ENCODE measurements at regions not wholly inside any gene's neighbourhood (a gene's known extent, or its start where the extent isn't known, plus 50 kb on each side); places are given as distances from the start of the nearest gene placed in this dataset.

- no peak for TF ChIP-seq EZH2phosphoT487 (conservative IDR thresholded peaks at IDR 0.05; ENCODE audit: low read length)
- no peak for TF ChIP-seq CTCF (IDR thresholded peaks at IDR 0.05; ENCODE audit: insufficient read depth, low read length, poor library complexity, severe bottlenecking)
These were observed 317.6 kb downstream of the CHL1 start for GRCh38 chr3:514192-514591.
